ENCODE measurements at regions not wholly inside any gene's neighbourhood (a gene's known extent, or its start where the extent isn't known, plus 50 kb on each side); places are given as distances from the start of the nearest gene placed in this dataset.

GRCh38 chr12:131555866-131556265 lies 155.0 kb upstream of the SFSWAP start:
- TF ChIP-seq TAF1 (IDR thresholded peaks at IDR 0.05; ENCODE audit: borderline replicate concordance, low read depth, low read length) (no peak), POLR2A (IDR thresholded peaks at IDR 0.05; ENCODE audit: low read depth, low read length) (no peak), POLR2AphosphoS5 (IDR thresholded peaks at IDR 0.05; ENCODE audit: low read depth, low read length) (no peak)

All from GM12892 (cell line).